GM11168 (cell line): ENCODE measurements at regions not wholly inside any gene's neighbourhood (a gene's known extent, or its start where the extent isn't known, plus 50 kb on each side); places are given as distances from the start of the nearest gene placed in this dataset.
"Not testable (repeated sequence)": the region's sequence is repeated elsewhere in the genome, so short reads cannot be mapped to it uniquely, and the experiment has no call there.

Source experiments
- in situ Hi-C: fragments of 300-500 bp; cut with MboI; formaldehyde crosslinking; loops from one replicate; pipeline ENCODE4 v1.12.0; 2022; ENCODE audit warnings: low sequenced_read_pairs; ENCODE audit not compliant: unreplicated experiment

DNA sequence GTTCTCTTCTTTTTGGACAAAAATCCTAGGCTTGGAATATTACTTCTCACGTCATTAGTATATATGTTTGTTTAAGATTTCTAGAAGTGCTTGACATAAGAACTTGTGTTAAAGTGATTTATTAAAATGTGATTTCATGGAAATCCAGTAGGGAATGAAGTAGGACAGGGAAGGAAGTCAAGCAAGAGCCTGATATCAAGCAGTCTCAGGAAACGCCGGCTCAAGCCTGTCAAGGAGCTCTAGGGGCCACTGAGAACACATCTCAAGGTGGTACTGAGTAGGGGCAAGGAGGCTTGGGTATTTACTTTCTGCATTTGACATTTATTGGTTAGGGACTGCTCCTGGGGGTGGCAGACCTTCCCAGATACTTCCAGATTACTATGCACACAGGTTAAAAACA, 920.9 kb upstream of the GJE1 start:
- in situ Hi-C loops: no loop called here

DNA sequence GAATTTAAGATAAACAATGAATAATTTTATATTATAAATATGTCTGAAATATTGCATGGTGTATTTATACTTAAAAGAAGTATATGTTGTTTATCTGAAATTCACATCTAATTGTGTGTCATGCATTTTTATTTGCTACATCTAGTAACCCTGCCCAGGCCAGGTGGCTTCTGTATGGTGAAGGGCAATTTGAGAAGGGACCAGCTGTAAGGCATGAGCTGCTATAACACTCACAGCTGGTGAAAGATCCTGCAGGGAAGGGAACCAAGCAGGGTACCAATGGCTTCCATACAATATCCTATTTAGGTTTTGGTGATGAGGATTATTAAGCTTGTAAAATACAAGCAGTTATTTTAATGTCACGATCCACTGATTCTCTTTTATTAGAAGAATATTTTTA, 921.8 kb upstream of the GJE1 start:
- in situ Hi-C loops: no loop called here

DNA sequence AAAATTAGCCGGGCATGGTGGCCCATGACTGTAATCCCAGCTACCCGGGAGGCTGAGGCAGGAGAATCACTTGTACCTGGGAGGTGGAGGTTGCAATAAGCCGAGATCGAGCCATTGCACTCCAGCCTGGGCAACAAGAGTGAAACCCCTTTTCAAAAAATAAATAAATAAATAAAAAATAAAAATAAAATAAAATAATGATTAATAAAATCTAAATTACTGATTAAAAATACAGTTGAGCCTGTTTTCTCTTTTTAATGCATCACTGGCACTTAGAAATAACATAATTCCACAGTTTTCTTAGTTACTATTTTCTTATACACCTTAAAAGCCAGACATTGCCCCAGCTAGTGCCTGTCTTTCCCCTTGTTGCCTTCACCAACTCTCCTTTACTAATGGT, 922.8 kb upstream of the GJE1 start:
- in situ Hi-C loops: no loop called here

DNA sequence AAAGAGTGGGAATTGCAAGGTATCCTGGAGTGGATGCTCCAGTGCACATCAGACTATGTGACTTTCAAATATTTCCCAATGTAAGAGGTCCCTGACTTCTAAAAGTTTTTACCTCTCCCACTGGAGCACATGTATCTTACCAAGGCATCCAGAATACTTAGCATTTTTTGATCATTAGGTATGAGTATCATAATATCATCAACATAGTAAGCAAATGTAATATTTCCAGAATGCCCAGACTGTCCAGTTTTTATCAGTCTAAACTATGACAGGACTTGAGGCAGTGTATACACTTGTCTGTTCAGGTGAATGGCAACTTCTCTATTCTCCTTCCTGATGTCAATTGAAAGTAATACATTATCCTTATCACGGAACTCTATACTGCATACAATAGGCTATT, 924.6 kb upstream of the GJE1 start:
- in situ Hi-C loops: no loop called here

DNA sequence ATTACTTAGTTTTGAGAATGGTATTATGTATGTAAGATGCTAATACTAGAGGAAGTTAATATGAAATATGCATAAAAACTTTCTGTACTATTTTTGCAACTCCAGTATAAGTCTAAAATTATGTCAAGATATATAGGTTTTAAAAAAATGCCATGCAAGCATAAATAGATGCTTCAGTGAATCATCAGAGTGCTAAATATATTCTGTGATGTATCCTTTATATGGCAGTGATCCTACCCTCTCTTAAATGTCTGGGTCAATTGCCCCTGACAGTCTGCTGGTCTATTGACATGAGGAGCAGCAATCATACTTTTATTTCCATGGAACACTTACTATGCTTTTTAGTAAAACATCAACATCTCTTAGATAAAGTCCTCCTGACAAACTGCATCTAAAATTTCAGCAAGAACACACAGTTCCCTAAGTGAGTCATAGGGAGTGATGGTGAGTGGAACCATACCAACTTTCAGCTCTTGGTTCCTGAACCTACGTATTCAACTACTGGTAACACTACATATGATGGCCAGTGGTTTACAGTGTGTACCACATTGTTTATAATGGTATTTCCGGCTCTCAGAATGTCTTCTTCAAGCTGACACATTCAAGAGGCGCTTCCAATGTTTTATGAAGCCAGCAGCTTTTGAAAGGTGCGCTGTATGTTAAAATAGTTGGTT, 928.7 kb upstream of the GJE1 start:
- in situ Hi-C loops: no loop called here

DNA sequence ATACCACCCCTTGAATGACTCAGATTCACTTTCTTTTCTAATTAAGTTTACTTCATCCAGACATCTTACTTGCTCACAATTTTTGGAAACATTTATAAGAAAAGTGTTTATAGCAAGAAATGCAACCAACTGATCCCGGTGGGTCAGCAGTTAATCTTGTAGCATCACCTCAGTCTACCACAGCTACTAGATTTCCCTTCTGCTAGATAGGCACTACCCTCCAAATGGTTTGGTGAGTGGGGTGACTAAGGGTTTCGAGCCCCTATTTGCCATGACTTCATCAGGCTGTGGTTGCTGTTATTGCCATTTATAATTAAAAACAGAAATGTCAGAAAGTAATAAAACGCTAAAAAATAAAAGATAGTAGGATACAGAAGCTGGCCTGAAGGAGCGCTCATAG, 930.1 kb upstream of the GJE1 start:
- in situ Hi-C loops: no loop called here

DNA sequence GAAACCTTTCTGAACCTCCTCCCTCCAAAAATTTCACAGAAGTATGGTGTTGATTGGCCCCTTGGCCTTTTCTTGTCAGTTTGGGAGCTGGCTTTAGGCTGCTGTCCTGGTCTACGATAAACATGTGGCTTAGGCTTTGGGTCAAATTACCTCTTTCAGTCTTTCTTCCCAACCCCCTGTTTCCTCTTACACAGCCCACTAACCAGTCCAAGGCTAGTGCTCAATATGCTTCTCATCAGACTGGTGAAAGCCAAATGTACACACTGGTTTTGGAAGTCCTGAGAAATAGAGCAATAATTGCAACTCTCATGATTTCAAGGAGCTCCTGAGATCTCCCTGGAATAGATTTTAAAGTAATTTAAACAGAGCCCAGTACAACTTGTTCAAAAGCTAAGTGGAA, 933.7 kb upstream of the GJE1 start:
- in situ Hi-C loops: no loop called here

DNA sequence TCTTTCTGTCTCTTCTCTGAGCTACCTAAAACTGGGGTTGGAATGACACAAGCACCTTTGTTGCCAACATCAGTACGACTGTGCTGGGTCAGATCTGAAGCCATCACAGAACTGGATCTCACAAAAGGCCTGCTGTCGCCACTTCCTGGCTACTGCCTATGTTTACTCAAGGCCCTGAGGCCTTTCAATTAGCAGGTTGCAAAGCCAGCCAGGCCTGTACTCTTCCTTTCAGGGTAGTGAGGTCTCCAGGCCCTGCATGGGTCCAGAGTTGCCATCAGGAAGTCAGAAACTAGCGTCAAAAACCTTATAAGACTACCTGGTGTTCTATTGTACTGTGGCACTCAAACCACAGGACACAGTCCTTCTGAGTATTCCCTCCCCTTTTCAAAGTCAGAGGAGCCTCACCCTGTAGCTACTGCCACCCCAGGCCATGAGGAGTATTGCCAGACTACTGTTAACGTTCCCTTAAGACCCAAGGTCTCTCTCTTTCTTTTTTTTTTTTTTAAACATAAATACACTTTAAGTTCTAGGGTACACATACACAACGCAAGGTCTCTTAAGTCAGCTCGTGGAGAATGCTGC, 937.4 kb upstream of the GJE1 start:
- in situ Hi-C loops: no loop called here

DNA sequence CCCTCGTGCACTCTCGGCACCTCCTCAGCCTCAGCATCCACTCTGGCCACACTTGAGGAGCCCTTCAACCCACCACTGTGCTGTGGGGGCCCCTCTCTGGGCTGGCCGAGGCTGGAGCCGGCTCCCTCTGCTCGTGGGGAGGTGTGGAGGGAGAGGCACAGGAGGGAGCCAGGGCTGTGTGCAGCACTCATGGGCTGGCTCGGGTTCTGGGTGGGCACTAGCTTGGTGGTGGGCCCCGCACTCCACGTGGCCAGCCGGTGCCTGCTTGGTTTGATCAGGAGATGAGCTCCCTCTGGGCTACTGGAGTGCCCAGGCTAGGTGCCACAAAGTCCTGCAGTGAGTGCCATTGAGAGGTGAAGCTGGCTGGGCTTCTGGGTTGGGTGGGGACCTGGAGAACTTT, 949.4 kb upstream of the GJE1 start:
- in situ Hi-C loops: no loop called here

DNA sequence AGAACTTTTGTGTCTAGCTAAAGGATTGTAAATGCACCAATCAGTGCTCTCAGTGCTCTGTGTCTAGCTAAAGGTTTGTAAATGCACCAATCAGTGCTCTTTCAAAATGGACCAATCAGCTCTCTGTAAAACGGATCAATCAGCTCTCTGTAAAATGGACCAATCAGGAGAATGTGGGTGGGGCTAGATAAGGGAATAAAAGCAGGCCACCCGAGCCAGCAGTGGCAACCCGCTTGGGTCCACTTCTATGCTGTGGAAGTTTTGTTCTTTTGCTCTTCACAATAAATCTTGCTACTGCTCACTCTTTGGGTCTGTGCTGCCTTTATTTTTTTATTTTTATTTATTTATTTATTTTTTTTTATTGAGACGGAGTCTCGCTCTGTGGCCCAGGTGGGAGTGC, 957.3 kb upstream of the GJE1 start:
- in situ Hi-C loops: not testable (repeated sequence)

DNA sequence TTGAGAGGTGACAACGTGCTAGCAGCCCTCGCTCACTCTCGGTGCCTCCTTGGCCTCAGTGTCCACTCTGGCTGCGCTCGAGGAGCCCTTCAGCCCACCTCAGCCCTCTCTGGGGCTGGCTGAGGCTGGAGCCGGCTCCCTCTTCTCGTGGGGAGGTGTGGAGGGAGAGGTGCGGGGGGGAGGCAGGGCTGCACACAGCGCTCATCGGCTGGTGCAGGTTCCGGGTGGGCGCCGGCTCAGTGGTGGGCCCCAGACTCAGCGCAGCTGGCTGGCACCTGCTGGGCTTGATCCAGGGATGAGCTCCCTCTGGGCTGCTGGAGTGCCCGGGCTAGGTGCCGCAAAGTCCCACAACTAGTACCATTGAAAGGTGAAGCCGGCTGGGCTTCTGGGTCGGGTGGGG, 957.8 kb upstream of the GJE1 start:
- in situ Hi-C loops: no loop called here

DNA sequence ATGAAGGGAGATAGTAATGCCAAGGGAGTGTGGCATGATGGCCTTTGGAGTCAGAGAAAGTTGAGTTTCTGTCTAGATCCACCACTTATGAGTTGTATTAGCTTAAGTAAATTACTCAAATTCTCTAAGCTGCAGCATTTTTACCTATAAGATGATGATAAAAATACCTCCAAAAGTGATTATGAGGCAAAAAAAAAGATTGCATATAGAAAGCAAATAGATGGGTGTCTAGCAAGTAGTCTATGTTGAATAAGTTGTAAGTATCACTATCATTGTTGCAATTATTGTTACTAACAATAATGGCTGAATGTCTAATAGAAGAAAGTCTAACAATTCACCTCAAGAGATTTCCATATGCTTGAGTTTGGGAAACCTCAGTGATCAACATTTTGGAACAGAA, 959.2 kb upstream of the GJE1 start:
- in situ Hi-C loops: no loop called here

DNA sequence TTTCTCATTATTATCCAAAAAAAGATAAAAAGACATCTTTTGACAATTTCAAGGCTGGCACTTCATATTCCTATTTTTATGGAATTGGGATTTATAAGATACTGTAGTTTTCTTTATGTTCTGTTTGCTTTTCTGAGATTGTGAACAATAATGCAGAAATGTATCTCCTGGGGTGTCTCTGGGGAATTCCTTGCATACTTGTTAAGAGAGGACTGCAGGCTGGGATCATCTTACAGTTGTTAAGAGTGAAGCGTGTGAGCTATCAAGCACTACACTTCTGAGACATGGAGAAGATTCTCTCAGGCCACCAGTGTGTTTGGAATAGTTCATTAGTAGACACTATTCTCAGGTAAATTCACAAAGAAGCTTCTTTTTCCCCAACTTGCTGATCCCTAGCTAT, 963.3 kb upstream of the GJE1 start:
- in situ Hi-C loops: no loop called here

DNA sequence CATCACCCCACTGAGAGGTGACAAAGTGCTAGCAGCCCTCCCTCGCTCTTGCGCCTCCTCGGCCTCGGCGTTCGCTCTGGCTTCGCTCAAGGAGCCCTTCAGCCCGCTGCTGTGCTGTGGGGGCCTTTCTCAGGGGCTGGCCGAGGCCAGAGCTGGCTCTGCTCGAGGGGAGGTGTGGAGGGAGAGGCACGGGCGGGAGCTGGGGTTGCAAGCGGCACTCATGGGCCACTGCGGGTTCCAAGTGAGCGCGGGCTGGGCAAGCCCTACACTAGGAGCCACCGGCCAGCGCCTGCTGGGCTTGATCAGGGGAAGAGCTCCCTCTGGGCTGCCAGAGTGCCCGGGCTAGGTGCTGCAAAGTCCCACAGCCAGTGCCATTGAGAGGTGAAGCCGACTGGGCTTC, 964.8 kb upstream of the GJE1 start:
- in situ Hi-C loops: no loop called here

DNA sequence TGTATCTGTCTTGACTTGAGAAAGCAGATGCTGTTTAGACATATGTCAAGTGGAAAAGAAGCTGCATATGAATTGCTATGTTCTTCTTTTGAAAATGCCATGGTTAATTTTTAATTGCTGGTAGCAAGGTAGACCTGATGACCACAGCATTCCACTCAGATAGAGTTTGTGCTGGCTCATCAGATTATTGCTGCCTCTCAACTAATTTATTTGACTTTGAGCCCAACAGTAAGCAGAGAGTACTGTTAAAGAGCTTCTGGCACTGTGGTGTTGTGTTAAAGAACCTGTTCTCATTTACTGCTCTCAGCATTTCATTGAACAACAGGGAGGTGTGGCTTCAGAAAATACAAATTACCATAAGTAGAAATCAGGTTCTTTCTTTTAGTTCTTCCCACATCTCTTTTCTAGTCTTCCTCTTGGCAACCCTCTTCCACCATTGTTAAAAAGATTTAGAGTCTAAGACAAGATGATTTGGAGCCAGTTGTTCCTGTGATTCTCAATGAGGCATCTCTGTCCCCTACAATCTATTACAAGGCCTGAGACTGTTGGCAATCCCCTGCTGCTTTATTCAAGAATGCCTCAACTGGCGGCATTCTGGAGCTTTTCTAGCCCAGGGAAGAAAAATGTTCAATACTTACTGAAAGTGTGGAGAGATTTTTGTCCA, 967.6 kb upstream of the GJE1 start:
- in situ Hi-C loops: no loop called here

DNA sequence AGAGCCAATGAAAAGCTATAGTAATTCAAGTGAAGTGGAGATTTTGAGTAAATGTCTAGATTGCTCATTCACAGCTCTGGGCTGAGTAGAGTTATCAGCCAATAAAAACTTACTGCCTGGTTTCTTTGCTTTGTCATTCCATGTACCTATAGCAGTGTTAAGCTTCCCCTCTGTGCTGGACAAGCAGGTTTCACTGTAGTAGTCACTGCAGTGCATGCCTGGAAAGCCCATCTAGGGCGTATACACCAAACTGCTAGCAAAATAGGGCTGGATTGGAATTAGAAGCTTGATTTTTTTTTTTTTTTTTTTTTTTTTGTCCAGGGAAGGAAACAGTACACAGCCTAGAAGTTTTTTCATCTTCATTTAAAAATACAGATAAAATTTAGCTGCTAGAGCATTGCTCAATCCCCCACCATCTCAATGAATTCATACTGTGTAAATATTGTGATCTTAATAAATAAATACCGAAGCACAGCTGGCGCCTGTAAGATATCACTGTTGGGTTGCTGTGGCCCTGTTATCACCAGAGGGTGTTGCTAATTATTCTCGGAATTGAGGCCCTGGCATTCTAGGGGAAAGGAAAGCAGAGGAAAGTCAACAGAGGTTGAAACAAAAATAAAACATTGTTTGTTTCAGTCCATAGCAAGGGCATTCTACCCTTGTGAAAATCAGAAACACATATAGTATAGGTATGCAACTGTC, 968.5 kb upstream of the GJE1 start:
- in situ Hi-C loops: no loop called here

DNA sequence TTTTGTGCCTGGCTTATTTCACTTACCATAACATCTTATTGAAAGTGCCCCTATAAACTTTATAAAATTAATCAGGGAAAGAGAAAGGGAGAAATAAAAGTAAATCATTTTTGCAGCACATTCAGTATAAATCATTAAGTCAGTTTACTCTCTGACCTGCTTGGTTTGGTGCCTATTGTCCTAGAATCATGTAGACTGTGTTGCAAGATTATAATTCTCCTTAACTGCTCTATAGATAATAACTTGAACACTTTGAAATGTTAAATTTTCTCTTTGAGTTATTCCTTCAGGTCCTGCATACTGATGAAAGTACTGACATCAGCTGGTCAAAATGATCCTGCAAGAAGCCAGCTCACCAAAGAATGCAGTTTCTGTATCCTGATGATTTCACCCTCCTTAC, 969.6 kb upstream of the GJE1 start:
- in situ Hi-C loops: no loop called here

DNA sequence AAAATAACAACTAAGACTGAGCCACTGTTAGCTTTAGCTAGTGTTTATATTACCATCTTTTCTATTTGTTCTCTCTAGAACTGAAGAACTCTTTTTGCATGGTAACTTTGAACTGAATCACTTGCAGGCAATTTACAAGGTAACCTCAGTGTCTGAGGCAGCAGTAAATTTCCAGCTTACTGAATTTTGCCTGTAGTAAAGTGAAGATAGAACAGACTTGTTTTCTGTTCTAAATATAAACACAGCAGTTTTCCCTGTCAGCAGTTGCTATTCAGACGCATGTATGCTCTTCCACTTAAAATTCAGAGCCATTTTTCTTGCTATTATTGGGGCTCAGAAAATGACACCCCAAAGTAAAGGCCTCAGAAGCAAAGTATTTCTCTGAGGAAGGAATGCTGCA, 974.0 kb upstream of the GJE1 start:
- in situ Hi-C loops: no loop called here

DNA sequence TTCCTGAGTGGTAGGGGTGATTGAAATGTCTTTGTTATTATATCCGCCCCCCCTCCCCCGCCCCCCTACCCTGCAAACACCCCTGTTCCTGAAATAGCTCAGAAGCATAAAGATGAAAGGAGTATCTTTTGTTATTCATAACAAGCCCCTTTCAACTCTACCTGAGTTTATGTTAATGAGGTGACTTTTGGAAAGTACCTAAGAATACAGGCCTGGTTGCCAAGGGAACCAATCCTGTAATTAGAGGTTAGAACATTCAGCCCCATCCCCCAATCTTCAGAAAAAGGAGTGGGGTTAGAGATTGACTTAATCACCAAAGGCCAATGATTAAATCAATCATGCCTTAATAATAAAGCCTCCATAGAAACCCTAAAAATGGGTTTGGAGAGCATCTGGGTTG, 979.2 kb upstream of the GJE1 start:
- in situ Hi-C loops: no loop called here

DNA sequence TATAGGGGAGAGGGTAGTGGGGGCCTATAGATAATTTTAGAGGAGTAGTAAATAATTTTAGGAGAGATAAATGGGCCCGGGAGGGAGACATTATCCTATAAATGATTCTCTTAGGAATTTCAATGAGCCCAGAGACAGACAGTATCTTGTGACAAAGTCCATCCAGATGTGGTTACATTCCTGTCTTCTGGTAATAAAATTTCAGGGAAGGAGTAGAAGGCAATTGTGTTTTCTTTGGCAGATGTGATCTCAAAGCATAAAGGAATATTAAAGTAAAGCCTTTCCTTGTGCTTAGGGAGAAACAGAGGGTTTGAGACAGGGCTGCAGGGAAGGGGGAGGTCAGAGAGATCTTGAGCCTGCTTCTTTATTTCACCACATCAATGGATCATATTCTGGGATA, 979.8 kb upstream of the GJE1 start:
- in situ Hi-C loops: no loop called here

DNA sequence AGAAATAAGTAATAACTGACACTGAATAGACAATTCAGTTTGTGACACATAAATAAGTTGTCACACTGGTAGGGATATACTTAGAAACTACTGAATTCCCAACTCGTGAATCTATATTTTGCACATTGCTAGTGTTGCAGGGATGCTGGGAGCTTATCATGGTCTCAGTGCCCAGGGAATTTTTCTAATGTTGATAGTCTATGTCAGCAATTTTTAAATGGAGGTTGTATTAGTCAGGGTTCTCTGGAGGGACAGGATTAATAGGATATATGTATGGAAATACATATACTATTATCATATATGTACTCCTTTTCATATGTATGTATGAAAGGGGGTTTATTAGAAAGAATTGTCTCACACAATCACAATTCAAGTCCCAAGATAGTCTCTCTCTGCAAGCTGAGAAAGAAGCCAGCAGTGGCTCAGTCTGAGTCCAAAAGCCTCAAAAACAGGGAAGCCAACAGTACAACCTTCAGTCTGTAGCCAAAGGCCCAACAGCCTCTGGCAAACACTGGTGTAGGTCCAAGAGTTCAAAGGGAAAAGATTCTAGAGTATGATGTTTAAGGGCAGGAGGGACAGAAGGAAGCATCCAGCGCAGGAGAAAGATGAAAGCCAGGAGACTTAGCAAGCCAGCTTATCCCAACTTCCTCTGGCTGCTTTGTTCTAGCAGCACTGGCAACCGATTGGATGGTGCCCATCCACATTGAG, 980.9 kb upstream of the GJE1 start:
- in situ Hi-C loops: no loop called here
